Nucleus accumbens (tissue), 56 donors: ENCODE measurements at regions not wholly inside any gene's neighbourhood (a gene's known extent, or its start where the extent isn't known, plus 50 kb on each side); places are given as distances from the start of the nearest gene placed in this dataset.

Experiments used
- DNase-seq, 56 donors: peaks; one replicate each; lab custom pipeline; 2025; lab: John Stamatoyannopoulos, UW

- DNase-seq: peak in 2 of 56 donors; percentile 0 to 25
These were observed 308.3 kb upstream of the SLC8A1 start for GRCh38 chr2:40760071-40760666.

DNA sequence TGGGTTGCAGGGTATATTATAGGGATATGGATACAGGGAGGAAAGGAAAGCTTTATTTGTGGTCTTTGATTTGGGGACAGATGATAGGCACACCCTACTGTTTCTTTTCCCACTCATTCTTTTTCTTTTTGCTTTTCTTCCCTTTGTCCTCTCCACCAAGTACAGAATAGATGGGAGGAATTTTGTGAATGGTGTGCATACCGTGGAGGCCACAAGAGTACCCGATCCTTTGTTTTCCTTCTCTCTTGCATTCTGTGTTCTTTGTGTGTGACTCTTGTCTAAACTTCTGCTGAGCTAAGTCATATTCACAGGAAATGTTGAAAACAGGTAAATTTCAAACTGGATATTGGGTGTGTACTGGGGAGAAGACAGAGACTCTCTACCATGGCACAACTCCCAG lies 321.4 kb upstream of the SLC8A1 start:
- DNase-seq: no peak

- DNase-seq: no peak
These were observed 331.8 kb upstream of the SLC8A1 start for GRCh38 chr2:40783704-40784103.

DNA sequence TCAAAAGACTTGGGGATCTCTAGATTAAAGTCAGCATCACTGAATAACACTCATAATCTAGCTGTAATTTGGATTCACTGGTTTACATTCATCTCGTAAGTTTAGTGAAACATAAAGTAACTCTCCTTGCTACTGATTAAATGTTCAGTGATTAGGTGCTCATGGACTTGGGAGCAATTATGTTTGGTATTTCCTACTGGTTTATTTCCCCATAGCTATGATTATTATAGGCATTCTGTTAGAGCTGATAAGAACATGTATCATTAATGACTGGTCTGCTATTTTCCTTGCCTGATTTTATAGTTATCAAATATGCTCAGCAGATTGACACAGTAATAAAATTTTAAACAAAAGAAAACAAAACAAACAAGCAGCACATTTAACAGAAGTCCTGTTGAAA lies 334.7 kb upstream of the SLC8A1 start:
- DNase-seq: no peak

DNA sequence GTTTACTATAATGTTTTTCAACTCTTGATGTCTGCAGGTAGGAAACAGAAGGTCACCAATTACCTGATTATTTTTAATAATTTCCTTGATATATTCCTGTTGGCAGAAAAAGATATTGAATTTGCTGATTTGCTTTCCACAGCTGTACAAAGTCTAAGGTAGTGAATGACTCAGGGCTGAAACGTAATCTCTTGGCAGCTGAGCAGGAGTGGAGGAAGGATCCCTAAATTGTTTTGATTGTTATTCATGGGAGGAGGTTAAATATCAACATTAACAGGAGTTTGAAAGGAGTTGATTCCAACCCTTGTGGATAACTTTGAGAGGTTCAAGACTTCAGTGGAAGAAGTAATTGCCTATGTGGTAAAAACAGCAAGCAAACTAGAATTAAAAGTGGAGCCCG lies 345.2 kb upstream of the SLC8A1 start:
- no peak for DNase-seq

- no peak for DNase-seq
These were observed 352.0 kb upstream of the SLC8A1 start for GRCh38 chr2:40803900-40804299.

DNA sequence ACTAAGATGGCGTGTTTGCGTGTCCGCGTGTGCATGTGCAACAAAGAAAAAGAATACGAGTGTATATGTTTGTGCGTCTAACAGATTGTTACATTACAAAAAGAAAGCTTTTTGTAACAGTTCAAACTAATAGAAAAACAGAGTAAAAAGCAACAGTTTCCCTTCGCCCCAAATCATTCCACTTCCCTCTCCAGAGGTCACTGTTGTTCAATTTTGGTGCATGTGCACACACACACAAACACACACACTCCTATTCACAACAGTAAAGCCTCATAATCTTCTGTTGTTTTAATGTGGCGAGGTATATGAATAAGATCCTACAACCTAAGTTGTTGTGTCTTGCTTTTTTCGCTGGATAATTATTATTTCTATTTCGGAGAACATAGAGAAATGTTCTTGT lies 357.3 kb upstream of the SLC8A1 start:
- no peak for DNase-seq

- no peak for DNase-seq
These were observed 362.7 kb upstream of the SLC8A1 start for GRCh38 chr2:40814616-40815015.

- DNase-seq: no peak
These were observed 368.4 kb upstream of the SLC8A1 start for GRCh38 chr2:40820319-40820718.

GRCh38 chr2:40823478-40823877 lies 371.6 kb upstream of the SLC8A1 start:
- DNase-seq: no peak

GRCh38 chr2:40824278-40824677 lies 372.4 kb upstream of the SLC8A1 start:
- no peak for DNase-seq

GRCh38 chr2:40827392-40827791 lies 375.5 kb upstream of the SLC8A1 start:
- DNase-seq: no peak

GRCh38 chr2:40831321-40831873 lies 379.5 kb upstream of the SLC8A1 start:
- no peak for DNase-seq

GRCh38 chr2:40841856-40842255 lies 390.0 kb upstream of the SLC8A1 start:
- no peak for DNase-seq

DNA sequence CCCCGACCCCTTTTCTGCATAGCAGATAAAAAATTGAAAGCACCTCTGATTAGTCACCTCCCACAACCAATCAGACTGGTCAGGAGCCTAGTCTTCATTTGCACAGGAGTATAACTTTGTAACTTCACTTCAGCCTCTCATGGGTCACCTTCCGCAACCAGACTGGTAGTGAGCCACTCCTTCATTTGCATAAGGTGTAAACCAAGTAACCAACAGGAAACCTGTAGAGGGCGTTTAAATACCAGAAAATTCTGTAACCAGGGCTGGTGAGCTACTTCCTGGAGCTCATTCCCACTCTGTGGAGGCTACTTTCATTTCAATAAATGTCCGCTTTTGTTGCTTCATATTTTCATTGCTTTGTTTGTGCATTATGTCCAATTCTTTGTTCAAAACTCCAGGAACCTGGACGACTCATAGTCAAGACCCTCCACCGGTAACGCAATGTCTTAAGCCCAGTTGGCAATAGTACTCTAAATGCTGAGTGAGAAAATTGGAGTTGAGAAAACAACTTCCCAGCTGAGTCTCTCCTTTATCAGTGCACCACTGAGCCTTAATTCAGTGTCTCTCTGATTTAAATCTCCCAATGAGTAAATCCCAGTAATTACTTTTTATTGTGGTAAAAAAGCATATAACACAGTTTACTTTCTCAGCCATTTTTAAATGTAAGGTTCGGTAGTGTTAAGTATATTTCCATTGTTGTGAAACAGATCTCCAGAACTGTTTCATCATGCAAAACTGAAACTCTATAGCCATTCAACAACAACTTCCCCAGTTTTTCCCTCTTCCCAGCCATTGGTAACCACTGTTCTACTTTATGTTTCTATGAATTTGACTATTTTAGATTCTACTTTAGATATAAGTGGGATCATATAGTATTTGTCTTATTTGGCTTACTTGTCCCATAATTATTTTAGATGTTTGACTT lies 392.7 kb upstream of the SLC8A1 start:
- DNase-seq: no peak

- DNase-seq: no peak
These were observed 399.8 kb upstream of the SLC8A1 start for GRCh38 chr2:40851661-40852060.

- DNase-seq: no peak
These were observed 407.7 kb upstream of the SLC8A1 start for GRCh38 chr2:40859617-40860016.

GRCh38 chr2:40867829-40868228 lies 415.9 kb upstream of the SLC8A1 start:
- no peak for DNase-seq

DNA sequence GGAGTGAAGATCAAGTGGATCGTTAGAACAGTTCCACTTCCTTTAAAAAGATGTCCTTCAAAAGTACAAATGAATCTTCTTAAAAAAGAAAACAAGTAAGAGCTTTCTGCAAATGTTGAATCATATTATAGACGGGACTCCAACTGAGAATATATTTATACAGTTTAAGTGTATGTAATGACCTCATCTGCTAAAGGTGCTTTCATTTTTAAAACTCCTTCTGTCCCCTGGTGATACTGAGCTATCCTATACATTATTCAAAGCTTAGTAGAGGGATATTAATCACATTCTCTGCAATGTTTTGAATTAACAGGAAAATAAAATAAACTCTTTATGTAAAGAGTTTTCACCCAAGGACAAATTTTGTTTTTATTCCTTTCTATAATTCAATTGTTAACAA lies 420.7 kb upstream of the SLC8A1 start:
- DNase-seq: no peak

DNA sequence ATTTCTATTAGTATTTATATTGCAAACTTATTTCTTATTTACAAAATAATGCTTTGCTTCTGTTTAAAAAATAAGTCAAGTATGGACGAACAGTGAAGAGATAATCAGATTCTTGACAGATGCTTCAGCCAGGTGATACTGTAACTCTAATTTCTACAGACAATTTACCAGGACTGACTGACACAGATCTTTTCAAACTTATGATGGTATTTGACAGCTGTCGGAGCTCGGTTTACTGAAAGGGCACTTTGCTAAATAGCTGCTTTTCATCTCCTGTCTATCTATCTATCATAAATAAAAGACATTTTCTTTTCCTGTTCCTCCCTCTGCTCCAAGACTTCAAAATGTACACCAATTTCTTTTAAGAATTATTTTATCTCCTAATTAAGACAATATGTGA lies 422.5 kb upstream of the SLC8A1 start:
- DNase-seq: no peak

GRCh38 chr2:40877734-40878288 lies 425.9 kb upstream of the SLC8A1 start:
- DNase-seq: no peak

GRCh38 chr2:40879305-40879704 lies 427.4 kb upstream of the SLC8A1 start:
- DNase-seq: no peak
